Right atrium auricular region (tissue), 2 donors: ENCODE measurements at regions not wholly inside any gene's neighbourhood (a gene's known extent, or its start where the extent isn't known, plus 50 kb on each side); places are given as distances from the start of the nearest gene placed in this dataset.

Experiments used
- DNase-seq: peaks from one replicate; pipeline ENCODE4 v3.0.0-alpha.2; 2019; ENCODE audit warnings: low spot score
- H3K27ac ChIP-seq, 2 donors: fragments of 200-600 bp; sonication (generic); 1 replicate in 1 of 2; 2 replicates in 1 of 2; pipeline ENCODE4 v1.5.1; 2016 to 2019
- H3K27me3 ChIP-seq, 2 donors: fragments of 200-600 bp; sonication (generic); one replicate each; pipeline versions ENCODE4 v1.5.1 to v1.6.0; 2017 to 2019
- H3K36me3 ChIP-seq: fragments of 200-600 bp; sonication (generic); one replicate; pipeline ENCODE4 v1.5.1; 2016
- H3K4me1 ChIP-seq, 2 donors: fragments of 200-600 bp; sonication (generic); one replicate each; pipeline versions ENCODE4 v1.5.1 to v1.6.0; 2017 to 2019
- H3K4me3 ChIP-seq, 2 donors: fragments of 200-600 bp; sonication (generic); 1 replicate in 1 of 2; 2 replicates in 1 of 2; pipeline ENCODE4 v1.5.1; 2017 to 2019; ENCODE audit warnings: mild to moderate bottlenecking in 1 of 2, moderate library complexity in 1 of 2
- H3K9me3 ChIP-seq, 2 donors: fragments of 200-600 bp; sonication (generic); one replicate each; pipeline ENCODE4 v1.5.1; 2019
- CTCF ChIP-seq, 2 donors: fragments of 200-600 bp; sonication (generic); IDR thresholded peaks; one replicate each; pipeline ENCODE4 v1.5.1; 2019; ENCODE audit warnings: antibody characterized with exemption in 2 of 2

- Histone ChIP-seq H3K36me3 (no peaks in the 10 kb centered on the region), H3K9me3 (no peaks in the 10 kb centered on the region), H3K27me3 (no peaks in the 10 kb centered on the region), H3K4me1 (no peaks in the 10 kb centered on the region), H3K4me3 (no peak overlapping the region), H3K27ac (no peak overlapping the region)
- no peak for TF ChIP-seq CTCF (IDR thresholded peaks at IDR 0.05)
- no peak for DNase-seq
Measured at GRCh38 chr22:23405366-23405851, 174.7 kb downstream of the IGLL1 start.

- H3K36me3 ChIP-seq = no peaks in the 10 kb centered on the region
- DNase-seq = no peak
- no peak overlapping the region for H3K27ac ChIP-seq
- no peaks in the 10 kb centered on the region for H3K27me3 ChIP-seq
- H3K4me1 ChIP-seq = no peaks in the 10 kb centered on the region
- TF ChIP-seq CTCF (IDR thresholded peaks at IDR 0.05) = no peak
- H3K4me3 ChIP-seq = no peak overlapping the region
- H3K9me3 ChIP-seq = no peaks in the 10 kb centered on the region
Measured at GRCh38 chr22:23404689-23405365, 175.3 kb downstream of the IGLL1 start.

- Histone ChIP-seq H3K9me3 (no peaks in the 10 kb centered on the region), H3K27ac (no peak overlapping the region), H3K4me3 (no peak overlapping the region), H3K36me3 (no peaks in the 10 kb centered on the region), H3K27me3 (no peaks in the 10 kb centered on the region), H3K4me1 (no peaks in the 10 kb centered on the region)
- no peak for TF ChIP-seq CTCF (IDR thresholded peaks at IDR 0.05)
- no peak for DNase-seq
Measured at GRCh38 chr22:23403720-23404688, 176.1 kb downstream of the IGLL1 start.

GRCh38 chr22:23403152-23403719, 176.9 kb downstream of the IGLL1 start:
- H3K27me3 ChIP-seq = no peaks in the 10 kb centered on the region
- no peak for DNase-seq
- no peaks in the 10 kb centered on the region for H3K4me1 ChIP-seq
- TF ChIP-seq CTCF (IDR thresholded peaks at IDR 0.05) = no peak
- H3K4me3 ChIP-seq = no peak overlapping the region
- H3K9me3 ChIP-seq = no peaks in the 10 kb centered on the region
- no peaks in the 10 kb centered on the region for H3K36me3 ChIP-seq
- no peak overlapping the region for H3K27ac ChIP-seq

GRCh38 chr22:23402275-23403151, 177.6 kb downstream of the IGLL1 start:
- peak overlapping the region in 1 of 2 donors; percentile 42 for H3K4me3 ChIP-seq
- no peaks in the 10 kb centered on the region for H3K36me3 ChIP-seq
- no peak for DNase-seq
- no peaks in the 10 kb centered on the region for H3K9me3 ChIP-seq
- peak; percentile 19 to 57 for TF ChIP-seq CTCF (IDR thresholded peaks at IDR 0.05)
- no peaks in the 10 kb centered on the region for H3K4me1 ChIP-seq
- H3K27ac ChIP-seq = no peak overlapping the region
- H3K27me3 ChIP-seq = no peaks in the 10 kb centered on the region
